ENCODE measurements at regions not wholly inside any gene's neighbourhood (a gene's known extent, or its start where the extent isn't known, plus 50 kb on each side); places are given as distances from the start of the nearest gene placed in this dataset.

DNA sequence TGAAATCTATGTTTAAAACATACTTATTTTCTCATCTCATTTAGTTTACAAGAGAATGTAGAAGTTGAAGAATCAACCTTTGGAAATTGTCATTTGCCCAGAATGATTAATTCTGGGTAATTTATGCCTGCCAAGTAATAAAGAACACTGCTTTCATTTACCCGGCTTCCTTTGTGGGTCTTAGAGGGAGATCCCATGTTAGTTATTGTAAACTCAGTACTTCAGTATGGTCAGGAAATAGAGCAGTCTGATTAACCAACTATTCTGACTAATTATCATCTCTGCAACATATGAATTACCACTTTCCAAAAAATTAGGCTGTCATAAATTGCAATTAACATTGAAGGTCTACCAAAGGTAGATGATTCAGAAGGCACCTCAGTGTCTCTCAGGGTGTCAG is 324.5 kb downstream of the HNRNPD start:
- TF ChIP-seq, protein P1, sequence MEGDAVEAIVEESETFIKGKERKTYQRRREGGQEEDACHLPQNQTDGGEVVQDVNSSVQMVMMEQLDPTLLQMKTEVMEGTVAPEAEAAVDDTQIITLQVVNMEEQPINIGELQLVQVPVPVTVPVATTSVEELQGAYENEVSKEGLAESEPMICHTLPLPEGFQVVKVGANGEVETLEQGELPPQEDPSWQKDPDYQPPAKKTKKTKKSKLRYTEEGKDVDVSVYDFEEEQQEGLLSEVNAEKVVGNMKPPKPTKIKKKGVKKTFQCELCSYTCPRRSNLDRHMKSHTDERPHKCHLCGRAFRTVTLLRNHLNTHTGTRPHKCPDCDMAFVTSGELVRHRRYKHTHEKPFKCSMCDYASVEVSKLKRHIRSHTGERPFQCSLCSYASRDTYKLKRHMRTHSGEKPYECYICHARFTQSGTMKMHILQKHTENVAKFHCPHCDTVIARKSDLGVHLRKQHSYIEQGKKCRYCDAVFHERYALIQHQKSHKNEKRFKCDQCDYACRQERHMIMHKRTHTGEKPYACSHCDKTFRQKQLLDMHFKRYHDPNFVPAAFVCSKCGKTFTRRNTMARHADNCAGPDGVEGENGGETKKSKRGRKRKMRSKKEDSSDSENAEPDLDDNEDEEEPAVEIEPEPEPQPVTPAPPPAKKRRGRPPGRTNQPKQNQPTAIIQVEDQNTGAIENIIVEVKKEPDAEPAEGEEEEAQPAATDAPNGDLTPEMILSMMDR (IDR thresholded peaks at IDR 0.05; ENCODE audit: low read length) = no peak
- TF ChIP-seq EZH2 (IDR thresholded peaks at IDR 0.05; ENCODE audit: borderline replicate concordance, low read length) = no peak

DNA sequence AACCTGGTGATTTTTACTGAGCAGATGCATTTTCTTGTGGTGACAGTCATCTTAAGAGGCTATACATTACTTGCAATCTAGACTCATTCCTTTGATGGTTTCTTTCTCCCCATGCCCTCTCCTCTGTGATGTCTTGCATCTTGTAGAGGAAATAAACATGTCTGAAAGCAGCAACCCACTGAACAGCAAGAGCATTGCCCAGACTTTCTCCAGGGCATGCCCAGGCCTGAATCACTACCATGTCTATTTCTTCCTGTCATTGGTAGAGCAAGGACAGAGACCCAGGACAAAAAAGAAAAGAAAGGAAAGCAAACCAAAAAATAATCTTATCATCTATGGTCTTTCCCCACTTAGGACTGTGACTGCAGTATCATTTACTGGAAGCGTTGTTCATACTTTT is 326.1 kb downstream of the HNRNPD start:
- Histone ChIP-seq H3K9me3 (ENCODE audit: low read length) (no peaks in the 10 kb centered on the region), H3K4me3 (ENCODE audit: low read depth, low read length, poor library complexity, severe bottlenecking) (no peak overlapping the region), H3K9me2 (ENCODE audit: low read depth, low read length) (no peaks in the 10 kb centered on the region), H3K27me3 (ENCODE audit: insufficient read depth, low read length) (no peaks in the 10 kb centered on the region), H3K79me2 (ENCODE audit: insufficient read depth, low read length) (no peaks in the 10 kb centered on the region), H2AFZ (ENCODE audit: low read length) (no peak overlapping the region), H3K27ac (ENCODE audit: low read depth, low read length, poor library complexity, severe bottlenecking) (no peak overlapping the region), H3K9ac (ENCODE audit: low read length) (no peak overlapping the region), H3K4me2 (ENCODE audit: low read length) (no peak overlapping the region), H3F3A (ENCODE audit: insufficient read depth, low read length) (no peaks in the 10 kb centered on the region), H3K4me1 (ENCODE audit: insufficient read depth, low read length, severe bottlenecking) (no peaks in the 10 kb centered on the region), H4K20me1 (ENCODE audit: insufficient read depth, low read length) (no peaks in the 10 kb centered on the region), H3K36me3 (ENCODE audit: insufficient read depth, low read length) (no peaks in the 10 kb centered on the region)
- TF ChIP-seq, protein P1 (IDR thresholded peaks at IDR 0.05; ENCODE audit: low read length) = no peak

More for the DNA sequence above, 324.5 kb downstream of the HNRNPD start:
- Histone ChIP-seq H4K20me1 (ENCODE audit: insufficient read depth, low read length) (no peaks in the 10 kb centered on the region), H3K9me2 (ENCODE audit: low read depth, low read length) (no peaks in the 10 kb centered on the region), H3K9me3 (ENCODE audit: low read length) (no peaks in the 10 kb centered on the region), H3K9ac (ENCODE audit: low read length) (no peak overlapping the region), H3K79me2 (ENCODE audit: insufficient read depth, low read length) (no peaks in the 10 kb centered on the region), H2AFZ (ENCODE audit: low read length) (no peak overlapping the region), H3K36me3 (ENCODE audit: insufficient read depth, low read length) (no peaks in the 10 kb centered on the region), H3K4me3 (ENCODE audit: low read depth, low read length, poor library complexity, severe bottlenecking) (no peak overlapping the region), H3K4me1 (ENCODE audit: insufficient read depth, low read length, severe bottlenecking) (no peaks in the 10 kb centered on the region), H3K4me2 (ENCODE audit: low read length) (no peak overlapping the region), H3K27ac (ENCODE audit: low read depth, low read length, poor library complexity, severe bottlenecking) (no peak overlapping the region), H3K27me3 (ENCODE audit: insufficient read depth, low read length) (no peaks in the 10 kb centered on the region), H3F3A (ENCODE audit: insufficient read depth, low read length) (no peaks in the 10 kb centered on the region)

DNA sequence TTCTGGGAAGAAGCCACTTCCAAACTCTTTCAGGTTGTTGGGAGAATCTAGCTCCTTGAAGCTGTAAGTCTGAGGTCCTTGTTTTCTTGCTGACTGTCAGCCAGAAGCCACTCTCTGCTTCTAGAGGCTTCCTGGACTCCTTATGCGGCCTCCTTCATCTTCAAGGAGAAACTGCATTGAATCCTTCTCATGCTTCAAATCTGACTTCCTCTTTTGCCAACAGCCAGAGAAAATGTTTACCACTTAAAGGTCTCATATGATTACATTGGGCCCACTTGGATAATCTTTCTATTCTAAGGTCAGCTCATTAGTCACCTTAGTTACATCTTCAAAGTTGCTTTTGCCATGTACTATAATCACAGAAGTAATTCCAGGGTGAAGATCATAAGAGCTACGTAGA is 327.0 kb downstream of the HNRNPD start:
- Histone ChIP-seq H3K9me3 (ENCODE audit: low read length) (no peaks in the 10 kb centered on the region), H3K27me3 (ENCODE audit: insufficient read depth, low read length) (no peaks in the 10 kb centered on the region)

More for the DNA sequence above, 327.0 kb downstream of the HNRNPD start:
- H3K79me2 ChIP-seq (ENCODE audit: insufficient read depth, low read length) = no peaks in the 10 kb centered on the region
- H3K9ac ChIP-seq (ENCODE audit: low read length) = no peak overlapping the region
- H3K27ac ChIP-seq (ENCODE audit: low read depth, low read length, poor library complexity, severe bottlenecking) = no peak overlapping the region
- H3F3A ChIP-seq (ENCODE audit: insufficient read depth, low read length) = no peaks in the 10 kb centered on the region
- H3K36me3 ChIP-seq (ENCODE audit: insufficient read depth, low read length) = no peaks in the 10 kb centered on the region
- no peak overlapping the region for H2AFZ ChIP-seq (ENCODE audit: low read length)
- no peaks in the 10 kb centered on the region for H3K4me1 ChIP-seq (ENCODE audit: insufficient read depth, low read length, severe bottlenecking)
- H4K20me1 ChIP-seq (ENCODE audit: insufficient read depth, low read length) = no peaks in the 10 kb centered on the region
- H3K9me2 ChIP-seq (ENCODE audit: low read depth, low read length) = no peaks in the 10 kb centered on the region
- no peak overlapping the region for H3K4me3 ChIP-seq (ENCODE audit: low read depth, low read length, poor library complexity, severe bottlenecking)
- H3K4me2 ChIP-seq (ENCODE audit: low read length) = no peak overlapping the region
- TF ChIP-seq EZH2 (IDR thresholded peaks at IDR 0.05; ENCODE audit: borderline replicate concordance, low read length) = no peak
- TF ChIP-seq, protein P1 (IDR thresholded peaks at IDR 0.05; ENCODE audit: low read length) = no peak

All from OCI-LY1 (cell line).